ENCODE measurements at regions not wholly inside any gene's neighbourhood (a gene's known extent, or its start where the extent isn't known, plus 50 kb on each side); places are given as distances from the start of the nearest gene placed in this dataset.

- TF ChIP-seq, protein P1, sequence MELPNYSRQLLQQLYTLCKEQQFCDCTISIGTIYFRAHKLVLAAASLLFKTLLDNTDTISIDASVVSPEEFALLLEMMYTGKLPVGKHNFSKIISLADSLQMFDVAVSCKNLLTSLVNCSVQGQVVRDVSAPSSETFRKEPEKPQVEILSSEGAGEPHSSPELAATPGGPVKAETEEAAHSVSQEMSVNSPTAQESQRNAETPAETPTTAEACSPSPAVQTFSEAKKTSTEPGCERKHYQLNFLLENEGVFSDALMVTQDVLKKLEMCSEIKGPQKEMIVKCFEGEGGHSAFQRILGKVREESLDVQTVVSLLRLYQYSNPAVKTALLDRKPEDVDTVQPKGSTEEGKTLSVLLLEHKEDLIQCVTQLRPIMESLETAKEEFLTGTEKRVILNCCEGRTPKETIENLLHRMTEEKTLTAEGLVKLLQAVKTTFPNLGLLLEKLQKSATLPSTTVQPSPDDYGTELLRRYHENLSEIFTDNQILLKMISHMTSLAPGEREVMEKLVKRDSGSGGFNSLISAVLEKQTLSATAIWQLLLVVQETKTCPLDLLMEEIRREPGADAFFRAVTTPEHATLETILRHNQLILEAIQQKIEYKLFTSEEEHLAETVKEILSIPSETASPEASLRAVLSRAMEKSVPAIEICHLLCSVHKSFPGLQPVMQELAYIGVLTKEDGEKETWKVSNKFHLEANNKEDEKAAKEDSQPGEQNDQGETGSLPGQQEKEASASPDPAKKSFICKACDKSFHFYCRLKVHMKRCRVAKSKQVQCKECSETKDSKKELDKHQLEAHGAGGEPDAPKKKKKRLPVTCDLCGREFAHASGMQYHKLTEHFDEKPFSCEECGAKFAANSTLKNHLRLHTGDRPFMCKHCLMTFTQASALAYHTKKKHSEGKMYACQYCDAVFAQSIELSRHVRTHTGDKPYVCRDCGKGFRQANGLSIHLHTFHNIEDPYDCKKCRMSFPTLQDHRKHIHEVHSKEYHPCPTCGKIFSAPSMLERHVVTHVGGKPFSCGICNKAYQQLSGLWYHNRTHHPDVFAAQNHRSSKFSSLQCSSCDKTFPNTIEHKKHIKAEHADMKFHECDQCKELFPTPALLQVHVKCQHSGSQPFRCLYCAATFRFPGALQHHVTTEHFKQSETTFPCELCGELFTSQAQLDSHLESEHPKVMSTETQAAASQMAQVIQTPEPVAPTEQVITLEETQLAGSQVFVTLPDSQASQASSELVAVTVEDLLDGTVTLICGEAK (IDR thresholded peaks at IDR 0.05), result peak; percentile 52; the same call in 1 of the 2 replicates
- TF ChIP-seq, protein P1 (CRISPR knock-in tag; IDR thresholded peaks at IDR 0.05), result no peak
- TF ChIP-seq MEIS2 (IDR thresholded peaks at IDR 0.05; ENCODE audit: partially characterized antibody), result peak; percentile 57
- no peak for TF ChIP-seq ATF6 (CRISPR knock-in tag; IDR thresholded peaks at IDR 0.05)
- no peak for TF ChIP-seq THRB (CRISPR knock-in tag; conservative IDR thresholded peaks at IDR 0.05)
- no peak for TF ChIP-seq AFF4 (CRISPR knock-in tag; IDR thresholded peaks at IDR 0.05)
- TF ChIP-seq PKNOX1 (IDR thresholded peaks at IDR 0.05), result peak; percentile 66; the same call in 1 of the 2 replicates
- TF ChIP-seq NCOA6 (IDR thresholded peaks at IDR 0.05), result no peak
- no peak for TF ChIP-seq HLTF (IDR thresholded peaks at IDR 0.05)
- no peak for TF ChIP-seq BRCA1 (IDR thresholded peaks at IDR 0.05)
- no peak for TF ChIP-seq BRCA1 (CRISPR knock-in tag; IDR thresholded peaks at IDR 0.05)
- TF ChIP-seq HDAC6 (IDR thresholded peaks at IDR 0.05; ENCODE audit: low read depth, low read length), result no peak
Measured at GRCh38 chr18:55988537-55988936, 400.5 kb upstream of the TCF4 start (continued).
